Myocyte (in vitro differentiated cells): ENCODE measurements at regions not wholly inside any gene's neighbourhood (a gene's known extent, or its start where the extent isn't known, plus 50 kb on each side); places are given as distances from the start of the nearest gene placed in this dataset.
"Not testable (repeated sequence)": the region's sequence is repeated elsewhere in the genome, so short reads cannot be mapped to it uniquely, and the experiment has no call there.

Source experiments
- DNase-seq: peaks from one replicate; pipeline ENCODE4 v3.0.0-alpha.2; 2012; ENCODE audit warnings: low read depth

DNA sequence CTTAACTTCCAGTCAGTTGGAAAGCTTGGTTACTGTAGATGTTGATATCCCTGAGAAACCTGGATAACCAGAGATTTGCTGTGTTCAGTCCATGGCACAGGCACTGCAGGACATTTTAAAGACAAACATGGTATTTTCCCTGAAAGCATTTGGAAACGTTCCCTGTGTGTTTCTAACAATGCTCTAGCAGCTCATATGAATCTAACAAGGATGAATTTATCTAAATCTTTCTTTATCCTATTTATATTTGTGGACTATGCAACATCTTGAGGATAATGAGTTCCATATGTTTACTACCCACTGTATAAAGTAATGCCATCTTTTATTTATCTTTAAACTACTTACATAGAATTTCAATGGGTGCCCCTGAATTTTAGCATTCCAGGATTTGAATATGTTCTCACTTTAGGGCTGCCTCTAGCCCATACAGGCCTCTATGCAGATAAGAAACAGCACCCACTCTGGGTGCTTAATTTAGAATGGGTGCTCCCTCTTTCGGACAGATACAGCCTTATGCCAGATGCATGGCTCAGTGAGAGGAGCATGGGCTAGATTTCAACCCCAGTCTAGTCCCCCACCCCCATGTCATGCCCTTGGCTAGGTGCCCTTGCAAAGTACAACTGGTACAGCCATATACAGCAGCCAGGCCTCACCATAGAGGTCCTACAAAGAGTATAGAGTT lies 50.6 kb upstream of the NEMP2 start:
- DNase-seq: no peak

DNA sequence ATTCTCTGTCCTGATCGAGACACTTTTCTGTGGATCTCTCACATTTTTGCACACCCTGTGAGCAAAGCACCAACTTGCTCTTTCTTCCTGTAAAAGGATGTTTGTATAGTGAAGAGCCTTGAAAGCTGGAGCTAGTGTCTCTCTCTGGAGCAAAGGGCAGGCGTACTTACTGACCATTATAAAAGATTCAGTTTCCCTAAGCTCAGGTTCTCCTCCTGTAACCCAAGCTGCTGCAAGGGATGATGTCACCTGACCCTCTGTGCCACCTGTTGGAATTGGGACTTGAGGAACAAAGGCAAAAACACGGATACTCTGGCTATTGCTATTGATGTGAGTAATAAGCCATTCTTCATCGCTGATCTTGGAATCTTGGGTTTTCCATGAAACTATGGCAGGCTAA lies 52.6 kb upstream of the NEMP2 start:
- DNase-seq: peak; percentile 43

DNA sequence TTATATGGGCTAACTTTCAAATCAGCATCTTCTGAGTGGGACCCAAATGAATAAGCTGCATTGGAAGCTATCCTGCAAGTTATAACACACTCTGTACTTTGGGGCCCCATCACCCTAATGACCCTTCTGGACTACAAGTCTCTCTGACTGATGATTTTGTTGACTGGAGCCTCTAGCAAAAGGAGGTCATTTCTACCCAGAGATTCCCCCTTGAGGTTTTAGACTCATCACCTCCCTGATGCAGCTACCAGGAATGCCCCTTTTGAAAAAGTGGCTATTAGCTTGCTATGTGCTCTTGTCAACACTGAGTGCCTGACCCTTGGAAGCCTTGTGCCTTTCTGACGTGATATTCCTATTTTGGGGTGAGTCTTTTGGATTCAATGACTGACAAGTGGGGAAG lies 54.5 kb upstream of the NEMP2 start:
- no peak for DNase-seq

DNA sequence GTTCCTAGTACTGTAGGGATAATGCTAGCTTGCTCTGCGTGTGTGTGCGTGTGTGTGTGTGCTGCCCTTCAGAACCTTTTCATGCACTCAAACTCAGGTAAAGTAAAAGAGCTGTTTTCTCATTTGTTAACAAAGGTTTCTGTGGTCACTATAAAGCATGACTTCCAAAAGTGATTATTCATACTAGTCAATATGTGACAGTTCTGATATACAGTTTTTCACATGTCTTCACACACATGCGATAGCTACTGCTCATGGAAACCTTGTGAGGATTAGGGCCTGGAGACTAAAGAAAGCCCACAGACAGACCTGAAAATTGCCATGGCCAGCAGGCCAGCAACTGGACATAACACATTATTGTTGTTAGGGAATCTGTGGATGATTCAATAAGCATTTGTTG lies 56.9 kb upstream of the NEMP2 start:
- DNase-seq: no peak

DNA sequence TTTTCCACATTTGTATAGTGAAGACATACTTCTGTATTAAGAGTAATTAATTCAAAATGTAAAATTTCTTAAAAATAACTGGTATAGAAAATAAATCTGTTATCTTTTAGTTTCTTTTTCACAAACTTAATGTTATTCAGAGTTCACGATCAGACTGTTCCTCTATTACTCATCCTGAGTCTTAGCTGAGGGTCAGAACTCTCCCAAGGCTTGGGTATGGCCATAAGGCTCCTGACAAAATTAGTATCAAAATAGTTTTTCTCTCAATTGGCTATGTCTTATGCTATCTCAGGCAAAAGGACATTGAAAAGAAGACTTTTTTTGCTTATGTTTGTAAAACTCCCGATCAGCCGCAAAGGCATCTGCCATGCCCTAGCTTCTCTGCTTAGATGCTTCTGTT lies 56.1 kb upstream of the NAB1 start:
- no peak for DNase-seq

DNA sequence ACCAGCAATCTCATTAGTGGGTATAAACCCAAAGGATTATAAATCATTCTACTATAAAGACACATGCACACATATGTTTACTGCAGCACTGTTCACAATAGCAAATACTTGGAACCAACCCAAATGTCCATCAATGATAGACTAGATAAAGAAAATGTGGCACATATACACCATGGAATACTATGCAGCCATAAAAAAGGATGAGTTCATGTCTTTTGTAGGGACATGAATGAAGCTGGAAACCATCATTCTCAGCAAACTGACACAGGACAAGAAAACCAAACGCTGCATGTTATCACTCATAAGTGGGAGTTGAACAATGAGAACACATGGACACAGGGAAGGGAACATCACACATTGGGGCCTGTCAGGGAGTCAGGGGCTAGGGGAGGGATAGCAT lies 53.0 kb upstream of the NAB1 start:
- DNase-seq: not testable (repeated sequence)

DNA sequence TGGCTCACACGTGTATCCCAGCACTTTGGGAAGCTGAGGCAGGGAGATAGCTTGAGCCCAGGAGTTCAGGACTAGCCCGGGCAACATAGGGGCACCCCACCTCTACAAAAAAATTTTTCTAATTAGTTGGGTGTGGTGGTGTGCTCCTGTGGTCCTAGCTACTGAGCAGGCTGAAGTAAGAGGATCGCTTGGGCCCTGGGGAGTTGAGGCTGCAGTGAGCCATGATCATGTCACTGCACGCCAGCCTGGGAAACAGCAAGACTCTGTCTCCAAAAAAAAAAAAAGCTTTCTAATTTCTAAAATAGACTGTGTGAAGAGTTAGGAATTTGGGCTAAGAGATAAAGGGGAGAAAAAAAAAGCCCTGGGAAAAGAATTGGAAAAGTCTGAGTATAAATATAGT lies 51.9 kb upstream of the NAB1 start:
- peak; percentile 31 for DNase-seq

DNA sequence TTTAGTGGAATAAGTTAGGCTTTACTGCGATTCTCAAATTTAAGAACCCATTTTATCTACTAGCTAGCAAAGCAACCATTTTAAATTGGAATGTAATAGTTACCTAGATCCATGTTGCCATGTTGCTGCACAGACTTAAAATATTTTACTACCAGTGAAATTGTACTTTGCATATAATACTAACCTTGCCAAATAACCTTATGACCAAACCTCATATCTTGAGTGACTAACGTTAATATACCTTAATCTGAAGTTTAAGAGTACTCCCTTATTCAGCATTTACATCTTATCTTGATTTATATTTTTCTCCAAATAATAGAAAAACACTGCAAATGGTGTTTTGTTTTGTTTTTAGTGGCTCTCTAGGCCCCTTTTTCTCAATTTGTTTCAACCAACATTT lies 50.3 kb upstream of the NAB1 start:
- no peak for DNase-seq

DNA sequence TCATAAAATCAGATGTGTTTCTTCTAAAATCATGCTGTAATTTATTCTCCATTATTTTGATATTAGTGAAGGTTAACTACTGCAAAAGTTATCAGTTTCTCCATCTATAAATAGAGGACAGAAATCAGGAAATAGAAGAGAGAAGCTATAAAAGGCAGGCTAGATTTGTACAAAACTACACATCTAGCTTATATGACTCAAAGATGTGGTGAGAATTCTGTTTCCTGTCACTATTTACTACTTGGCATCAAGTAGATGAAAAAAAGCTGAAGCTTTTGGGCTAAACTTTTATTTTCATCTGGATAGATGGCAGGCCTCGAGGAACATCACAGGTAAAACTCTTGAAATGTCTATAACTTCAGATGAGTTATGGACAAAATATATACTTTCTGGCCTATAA lies 49.8 kb upstream of the NAB1 start:
- DNase-seq: no peak
